Tibial nerve (tissue), 4 donors: ENCODE measurements at regions not wholly inside any gene's neighbourhood (a gene's known extent, or its start where the extent isn't known, plus 50 kb on each side); places are given as distances from the start of the nearest gene placed in this dataset.
"Not testable (repeated sequence)": the region's sequence is repeated elsewhere in the genome, so short reads cannot be mapped to it uniquely, and the experiment has no call there.

Source experiments
- CTCF ChIP-seq, 5 experiments: fragments of 200-600 bp in 3 of 5; fragments of 450-650 bp in 2 of 5; sonication (generic) in 3 of 5; IDR thresholded peaks; one replicate each; pipeline ENCODE4 v1.5.1; 2016 to 2019; ENCODE audit warnings: antibody characterized with exemption in 5 of 5, mild to moderate bottlenecking in 3 of 5, moderate library complexity in 2 of 5
- EP300 ChIP-seq, 2 donors: sonication (generic); formaldehyde crosslinking; IDR thresholded peaks; one replicate each; pipeline ENCODE4 v1.6.1; 2017; ENCODE audit warnings: antibody characterized with exemption in 2 of 2, mild to moderate bottlenecking in 1 of 2
- POLR2A ChIP-seq, 2 donors: fragments of 450-650 bp; IDR thresholded peaks; one replicate each; pipeline ENCODE4 v1.6.1; 2017; ENCODE audit warnings: antibody characterized with exemption in 2 of 2, mild to moderate bottlenecking in 2 of 2, moderate library complexity in 2 of 2

GRCh38 chrX:74034066-74034465 is 181.6 kb upstream of the XIST start:
- not testable (repeated sequence) for TF ChIP-seq POLR2A, CTCF, EP300 (IDR thresholded peaks at IDR 0.05)
